GM12872 (cell line): ENCODE measurements at regions not wholly inside any gene's neighbourhood (a gene's known extent, or its start where the extent isn't known, plus 50 kb on each side); places are given as distances from the start of the nearest gene placed in this dataset.

Source experiments
- CTCF ChIP-seq: IDR thresholded peaks from 3 replicates; pipeline ENCODE4 v1.5.1; 2011; ENCODE audit warnings: low read depth, mild to moderate bottlenecking, low read length, moderate library complexity; ENCODE audit not compliant: insufficient read depth

GRCh38 chr10:121036431-121036830 is 185.3 kb downstream of the WDR11 start:
- TF ChIP-seq CTCF = no peak

GRCh38 chr10:121041499-121041898 is 190.3 kb downstream of the WDR11 start:
- TF ChIP-seq CTCF = no peak

GRCh38 chr10:121041906-121042305 is 190.7 kb downstream of the WDR11 start:
- TF ChIP-seq CTCF = no peak

- no peak for TF ChIP-seq CTCF
These were observed 191.2 kb downstream of the WDR11 start for GRCh38 chr10:121042342-121042741.

- no peak for TF ChIP-seq CTCF
These were observed 192.1 kb downstream of the WDR11 start for GRCh38 chr10:121043124-121043849.

- no peak for TF ChIP-seq CTCF
These were observed 197.6 kb downstream of the WDR11 start for GRCh38 chr10:121048749-121049148.

GRCh38 chr10:121049489-121049888 is 198.3 kb downstream of the WDR11 start:
- TF ChIP-seq CTCF = no peak
